Fibroblast of skin of scalp (primary cell): ENCODE measurements at regions not wholly inside any gene's neighbourhood (a gene's known extent, or its start where the extent isn't known, plus 50 kb on each side); places are given as distances from the start of the nearest gene placed in this dataset.

Source experiments
- DNase-seq: peaks from one replicate; pipeline ENCODE4 v3.0.0-alpha.2; 2013

DNA sequence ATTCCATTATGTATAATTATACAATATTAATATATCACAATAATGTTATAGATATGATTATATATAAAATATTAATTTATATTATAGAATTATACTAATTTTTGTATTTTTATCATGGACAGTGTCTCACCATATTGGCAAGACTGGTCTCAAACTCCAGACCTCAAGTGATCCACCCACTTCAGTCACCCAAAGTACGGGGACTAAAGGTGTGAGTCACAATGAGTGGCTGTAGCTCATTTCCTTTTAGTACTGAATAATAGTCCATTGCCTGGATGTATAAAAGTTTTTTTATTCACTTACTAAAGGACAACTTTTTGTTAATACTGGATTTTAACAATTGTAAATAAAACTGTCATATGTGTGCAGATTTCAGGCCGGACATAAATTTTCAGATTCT lies 417.6 kb upstream of the LINC00305 start:
- no peak for DNase-seq

DNA sequence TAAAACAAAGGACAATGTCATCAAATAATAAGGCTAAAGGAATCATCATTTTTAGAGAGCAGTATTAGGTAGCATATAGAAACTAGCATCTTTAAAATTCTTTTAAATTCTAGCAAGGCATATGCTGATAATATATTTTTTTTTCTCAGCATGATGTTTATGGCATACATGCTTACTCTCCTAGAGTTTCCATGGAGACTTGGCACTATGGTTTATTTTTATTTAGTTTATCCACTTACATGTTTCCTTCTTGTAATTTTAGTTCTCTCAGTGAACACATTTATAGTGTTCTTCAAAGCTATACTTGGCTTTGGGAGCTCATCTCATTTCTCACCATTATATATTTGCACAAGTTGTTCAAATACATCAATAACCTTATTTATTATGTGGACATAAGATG lies 413.8 kb upstream of the LINC00305 start:
- DNase-seq: no peak

DNA sequence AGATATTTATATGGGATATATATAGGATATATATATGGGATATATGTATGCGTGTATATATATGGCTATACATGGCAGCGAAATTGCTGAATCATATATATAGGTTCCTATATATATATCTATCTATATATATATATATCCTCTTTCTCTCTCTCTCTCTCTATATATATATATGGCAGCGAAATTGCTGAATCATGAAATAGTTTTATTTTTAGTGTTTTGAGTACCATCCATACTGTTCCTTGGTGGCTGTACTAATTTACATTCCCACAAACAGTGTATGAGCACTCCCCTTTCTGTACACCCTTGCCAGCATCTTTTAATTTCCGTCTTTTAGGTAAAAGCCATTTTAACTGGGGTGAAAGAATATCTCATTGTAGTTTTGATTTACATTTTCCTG lies 397.6 kb upstream of the LINC00305 start:
- DNase-seq: no peak

DNA sequence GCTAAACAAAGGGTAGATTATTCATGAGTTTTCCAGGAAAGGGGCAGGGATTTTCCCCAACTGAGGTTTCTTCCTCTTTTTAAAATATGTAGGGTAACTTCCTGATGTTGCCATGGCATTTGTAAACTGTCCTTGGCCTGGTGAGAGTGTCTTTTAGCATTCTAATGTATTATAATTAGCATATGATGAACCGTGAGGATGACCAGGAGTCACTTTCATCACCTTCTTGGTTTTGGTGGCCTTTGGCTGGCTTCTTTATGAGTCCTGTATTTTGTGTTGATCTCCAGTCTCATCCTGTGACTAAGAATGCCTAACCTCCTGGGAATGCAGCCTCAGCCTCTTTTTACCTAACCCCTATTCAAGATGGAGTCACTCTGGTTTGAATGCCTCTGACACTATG lies 391.0 kb upstream of the LINC00305 start:
- DNase-seq: no peak

DNA sequence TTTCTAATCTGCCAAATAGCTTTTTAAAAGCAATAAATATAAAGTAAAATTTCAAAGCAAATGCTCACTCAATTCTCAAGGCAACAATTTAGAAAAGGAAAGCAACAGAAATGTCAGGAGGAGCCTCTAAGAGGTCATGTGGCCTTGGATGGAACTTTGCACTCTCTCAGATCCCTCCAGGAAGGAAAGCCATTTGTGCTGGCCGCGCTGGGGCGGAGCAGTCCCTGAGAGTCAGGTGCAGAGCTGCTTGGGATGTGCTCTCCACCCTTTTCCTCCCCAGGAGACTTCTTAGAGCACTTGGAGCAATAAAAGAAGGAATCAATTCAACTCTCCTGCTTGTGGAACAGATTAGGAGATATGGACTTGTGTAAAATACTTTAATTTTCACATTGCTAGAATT lies 379.8 kb upstream of the LINC00305 start:
- DNase-seq: no peak

DNA sequence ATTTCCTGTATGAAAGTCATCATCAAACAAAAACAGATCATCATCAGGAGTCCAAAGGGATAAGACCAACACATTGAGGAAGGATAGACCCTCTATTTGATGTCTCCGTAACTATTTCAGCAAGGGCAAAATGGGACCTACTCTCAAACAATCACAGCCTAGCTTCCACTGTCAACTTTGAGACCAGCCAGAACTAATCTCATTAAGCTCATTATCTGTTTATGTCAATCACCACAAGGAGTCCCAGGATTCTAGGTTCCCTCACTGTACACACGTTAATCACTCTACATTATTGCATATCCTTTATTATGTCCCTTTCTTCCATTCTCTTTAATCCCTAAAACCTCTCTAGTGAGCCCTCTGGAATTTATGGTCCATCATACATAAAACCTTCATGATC lies 370.3 kb upstream of the LINC00305 start:
- DNase-seq: no peak

DNA sequence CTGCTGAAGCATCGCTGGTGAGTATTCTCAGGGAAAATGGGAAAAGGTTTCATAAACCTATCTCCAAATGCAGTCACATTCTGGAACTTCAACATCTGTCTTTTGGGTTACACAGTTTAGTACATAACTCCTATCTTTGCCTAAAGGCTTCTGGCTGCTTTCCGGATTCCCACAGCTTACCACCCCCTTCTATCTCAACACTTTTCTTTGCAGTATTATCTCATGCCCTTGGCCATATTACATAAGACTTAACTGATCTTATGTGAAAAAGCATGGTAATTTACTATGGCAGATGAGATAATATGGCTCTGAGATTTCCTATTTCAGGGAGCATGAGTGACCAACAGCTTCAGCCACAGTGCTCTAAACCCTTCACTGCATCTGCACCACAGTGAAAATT lies 369.3 kb upstream of the LINC00305 start:
- no peak for DNase-seq

DNA sequence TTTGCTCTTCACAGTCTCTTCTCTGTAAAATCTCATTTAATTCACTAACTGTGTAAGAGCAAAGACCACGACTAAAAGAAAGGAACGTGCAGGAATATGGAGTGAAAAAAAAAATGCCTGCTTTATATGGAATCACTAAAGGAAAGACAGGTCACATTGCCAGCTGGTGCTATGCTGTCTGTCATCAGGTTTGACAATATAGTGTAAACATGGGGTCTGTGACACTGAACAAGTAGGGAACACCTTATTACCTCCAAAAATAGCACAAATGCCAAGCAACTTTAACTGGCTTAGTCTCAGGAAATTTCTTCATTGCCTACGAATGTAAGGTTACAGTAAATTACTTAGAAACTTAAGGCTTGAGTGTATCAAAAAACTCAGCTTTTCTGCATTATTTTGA lies 364.5 kb upstream of the LINC00305 start:
- no peak for DNase-seq

DNA sequence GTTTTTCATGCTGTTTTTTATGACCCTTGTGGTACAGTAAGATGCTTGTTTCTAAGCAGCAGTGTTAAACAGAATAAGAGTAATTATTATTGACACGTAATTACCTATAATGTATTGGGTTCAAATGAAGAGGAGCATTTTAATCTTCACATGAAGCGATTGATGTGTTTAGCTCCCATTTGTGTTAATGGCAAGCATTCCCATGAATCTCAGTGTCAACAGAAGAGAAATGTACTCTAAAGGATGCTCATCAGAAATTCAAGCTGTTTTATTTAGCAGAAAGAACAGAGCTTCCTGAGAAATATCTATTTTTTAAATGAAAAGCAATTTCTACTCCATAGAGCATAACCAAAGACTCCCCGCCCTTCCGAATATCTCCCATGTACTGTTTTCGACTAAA lies 341.3 kb upstream of the LINC00305 start:
- DNase-seq: no peak

DNA sequence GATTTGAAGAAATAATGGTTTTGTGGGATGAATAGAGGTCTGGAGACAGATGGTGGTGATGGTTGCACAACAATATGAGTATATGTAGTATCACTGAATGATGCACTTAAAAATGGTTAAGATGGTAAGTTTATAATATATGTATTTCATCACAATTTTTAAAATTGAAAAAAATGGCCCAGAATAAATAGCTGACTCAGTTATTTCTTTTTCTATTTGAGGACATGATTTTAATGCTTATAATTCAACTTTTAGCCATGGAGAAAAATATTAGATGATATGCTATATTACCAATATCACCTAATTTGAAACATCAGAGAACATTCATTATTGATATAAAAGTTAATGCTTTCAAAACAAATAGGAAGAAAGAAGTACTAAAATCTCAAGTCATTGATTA lies 339.8 kb upstream of the LINC00305 start:
- DNase-seq: no peak

DNA sequence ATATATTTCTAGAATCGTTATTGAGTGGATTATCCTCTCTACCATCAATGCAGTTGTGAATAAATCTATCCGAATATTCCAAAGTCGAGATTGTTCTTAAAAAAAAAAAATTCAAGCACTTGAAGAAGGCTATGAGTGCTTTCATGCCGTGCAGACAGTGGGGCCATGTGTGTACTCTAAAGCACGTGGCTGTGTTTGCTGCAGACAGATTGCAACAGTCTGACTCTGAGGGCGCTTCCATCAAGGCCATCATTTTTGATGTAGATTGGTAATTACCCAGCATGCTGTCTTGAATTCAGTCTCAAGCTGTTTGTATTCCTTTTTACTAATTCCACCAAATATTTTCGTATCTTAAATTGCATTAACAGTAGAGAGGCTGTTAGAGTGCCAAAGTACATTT lies 325.9 kb upstream of the LINC00305 start:
- no peak for DNase-seq

DNA sequence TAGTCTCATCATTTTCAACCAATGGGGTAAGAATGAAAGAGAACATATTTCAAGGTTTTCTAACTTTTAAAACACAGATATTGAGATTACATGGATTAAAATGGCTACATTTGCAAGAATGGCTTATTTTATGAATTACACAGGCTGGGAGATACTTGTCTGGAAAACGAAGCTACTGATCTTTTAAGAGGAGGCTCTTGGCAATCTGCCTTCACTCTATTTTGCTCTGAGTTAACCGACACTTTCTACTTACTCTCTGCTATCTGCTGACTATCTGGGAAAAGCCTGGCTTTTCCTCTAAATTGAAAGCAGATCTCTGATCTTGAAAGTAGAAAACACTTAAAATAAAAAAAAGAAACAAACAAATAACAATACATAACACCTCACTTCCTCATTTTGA lies 325.4 kb upstream of the LINC00305 start:
- DNase-seq: no peak

DNA sequence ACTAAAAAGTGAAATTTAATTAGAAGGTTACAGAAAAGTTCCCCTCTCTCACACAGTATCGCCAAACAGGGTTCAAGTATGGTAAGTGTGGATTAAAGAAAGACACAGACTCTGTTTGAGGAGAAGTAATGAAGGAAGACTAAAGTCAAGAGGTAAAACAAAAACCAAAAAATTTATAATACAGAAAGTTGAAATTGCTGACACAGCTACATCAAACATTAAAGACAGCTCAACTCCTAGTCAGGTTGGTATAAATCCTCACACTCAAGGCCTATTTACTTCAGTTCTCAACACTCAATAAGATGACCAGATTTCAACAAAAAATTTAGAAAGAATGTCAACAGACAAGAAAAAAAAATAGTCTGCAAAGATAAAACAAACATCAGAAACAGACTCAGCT lies 300.5 kb upstream of the LINC00305 start:
- no peak for DNase-seq

DNA sequence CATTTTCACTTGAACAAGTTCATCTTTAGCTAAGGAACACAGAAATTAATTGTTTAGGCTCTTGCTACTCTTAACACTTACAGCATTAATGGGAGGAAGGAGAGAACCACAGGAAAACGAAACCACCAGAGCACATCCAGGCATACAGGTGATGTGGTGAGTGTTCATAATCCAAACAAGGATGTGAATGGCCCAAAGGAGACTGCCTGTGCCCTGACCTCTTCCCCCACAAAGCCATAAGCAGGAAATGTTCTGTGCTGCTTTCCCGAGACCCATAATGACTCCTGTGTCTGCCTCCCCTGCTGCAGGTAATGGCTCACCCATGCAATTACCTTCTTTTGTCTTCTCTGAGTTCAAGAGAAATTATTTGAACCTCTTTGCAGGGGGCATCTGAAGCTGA lies 295.9 kb upstream of the LINC00305 start:
- DNase-seq: no peak

DNA sequence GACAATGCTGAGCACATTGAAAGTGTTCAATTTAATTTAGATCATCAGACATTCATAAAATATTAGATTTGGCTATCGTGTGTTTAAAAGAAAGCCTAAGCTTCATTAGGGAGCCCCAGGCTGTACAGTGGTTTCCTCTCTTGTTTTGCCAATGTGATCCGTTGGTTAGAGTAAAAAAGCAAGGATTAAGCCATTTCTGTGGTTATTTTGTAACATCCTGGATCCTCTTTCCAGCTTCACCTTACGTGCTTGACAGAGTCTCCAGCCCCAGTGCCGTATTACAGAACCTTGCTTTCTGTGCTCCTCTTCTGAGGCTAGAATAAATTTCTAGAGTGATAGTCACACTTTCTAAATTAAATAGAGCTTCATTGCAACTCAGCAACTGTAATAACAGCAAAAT lies 289.3 kb upstream of the LINC00305 start:
- no peak for DNase-seq

DNA sequence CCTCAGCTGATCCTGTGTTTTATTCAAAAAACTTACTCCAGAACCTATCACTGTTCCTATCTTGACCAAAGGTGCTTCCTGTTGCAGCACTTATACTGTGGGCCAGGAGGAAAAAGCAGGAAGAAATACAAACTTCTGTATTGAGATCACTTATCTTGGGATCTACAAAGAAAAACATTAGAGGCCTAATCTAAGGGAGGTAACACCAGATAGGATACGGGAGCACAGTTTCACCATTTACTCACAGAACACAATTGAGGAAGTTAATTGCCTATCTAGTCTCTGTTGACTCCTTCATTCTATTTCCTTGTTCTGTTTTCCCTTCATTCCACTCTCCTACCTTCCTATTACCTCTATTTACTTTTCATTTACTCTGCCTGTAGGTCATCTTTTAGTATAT lies 287.2 kb upstream of the LINC00305 start:
- DNase-seq: no peak

DNA sequence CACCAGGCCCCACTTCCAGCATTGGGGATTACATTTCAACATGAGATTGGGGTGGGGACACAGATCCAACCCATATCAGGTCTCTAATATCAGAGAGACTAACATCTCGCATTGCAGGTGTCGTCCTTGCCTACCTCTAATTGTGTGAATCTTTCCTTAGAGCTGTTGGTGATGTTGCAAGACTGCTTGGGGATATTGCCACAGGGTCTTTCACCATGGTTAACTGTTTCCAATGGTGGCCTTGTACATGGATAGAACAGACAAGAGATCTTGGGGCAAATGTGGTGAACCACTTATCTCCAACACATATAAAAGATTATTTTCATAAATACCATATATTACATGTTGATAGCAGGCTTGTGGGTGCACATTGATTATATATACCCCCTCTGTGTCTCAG lies 270.3 kb upstream of the LINC00305 start:
- no peak for DNase-seq

DNA sequence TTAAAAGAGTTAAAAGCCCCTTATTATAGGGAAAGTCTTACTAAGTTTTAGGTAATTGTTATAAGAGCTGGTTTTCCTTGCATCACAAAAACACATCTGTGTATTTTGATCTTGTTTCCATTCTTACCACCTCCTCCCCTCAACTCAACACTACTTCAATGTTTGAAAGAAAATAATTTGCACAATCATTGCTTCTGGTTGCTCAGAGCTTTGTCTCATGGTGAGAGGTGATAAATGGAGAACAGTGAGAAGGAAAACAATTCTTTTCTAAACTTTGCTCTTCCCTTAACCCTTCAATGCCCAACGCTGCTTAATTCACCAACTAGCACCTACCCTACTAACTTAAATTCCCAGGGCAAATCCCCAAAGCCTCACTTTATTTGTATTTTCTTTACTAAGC lies 268.1 kb upstream of the LINC00305 start:
- no peak for DNase-seq

DNA sequence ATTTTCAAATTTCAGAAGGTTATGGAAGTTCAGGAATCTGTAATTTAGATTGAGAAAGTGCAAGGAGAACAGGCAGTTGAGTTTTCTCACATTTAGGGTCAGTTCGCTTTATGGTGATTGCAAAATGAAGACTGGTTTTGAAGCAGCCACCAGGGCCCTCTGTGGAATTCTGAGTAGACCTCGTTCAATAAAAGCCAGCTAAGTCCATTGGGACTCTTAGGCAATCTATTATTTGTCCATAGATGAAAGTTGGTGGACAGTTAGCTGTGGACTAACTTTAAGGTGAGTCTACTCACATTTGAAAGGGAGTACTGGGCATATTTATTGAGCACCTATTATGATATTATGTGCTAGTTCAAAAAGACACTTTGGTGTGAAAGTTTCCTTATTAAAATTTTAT lies 266.3 kb upstream of the LINC00305 start:
- DNase-seq: no peak

DNA sequence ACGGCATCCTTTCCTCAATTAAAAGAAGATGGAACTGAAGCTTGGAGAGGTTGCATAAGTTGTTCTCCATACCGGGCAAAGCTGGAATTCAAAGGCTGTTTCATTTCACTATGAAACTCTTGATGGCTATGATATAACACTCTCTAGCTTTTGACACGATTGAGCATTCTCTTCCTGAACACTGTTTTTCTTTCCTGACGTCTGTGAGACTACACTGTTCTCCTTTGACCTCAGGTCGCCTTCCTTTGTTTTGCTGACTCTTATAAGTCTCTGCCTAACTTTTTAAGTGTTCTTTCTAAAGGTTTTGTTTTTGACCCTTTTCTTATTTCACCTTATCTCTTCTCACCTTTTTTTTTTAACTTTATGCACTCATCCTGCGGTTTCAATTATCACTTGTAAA lies 261.8 kb upstream of the LINC00305 start:
- DNase-seq: no peak

DNA sequence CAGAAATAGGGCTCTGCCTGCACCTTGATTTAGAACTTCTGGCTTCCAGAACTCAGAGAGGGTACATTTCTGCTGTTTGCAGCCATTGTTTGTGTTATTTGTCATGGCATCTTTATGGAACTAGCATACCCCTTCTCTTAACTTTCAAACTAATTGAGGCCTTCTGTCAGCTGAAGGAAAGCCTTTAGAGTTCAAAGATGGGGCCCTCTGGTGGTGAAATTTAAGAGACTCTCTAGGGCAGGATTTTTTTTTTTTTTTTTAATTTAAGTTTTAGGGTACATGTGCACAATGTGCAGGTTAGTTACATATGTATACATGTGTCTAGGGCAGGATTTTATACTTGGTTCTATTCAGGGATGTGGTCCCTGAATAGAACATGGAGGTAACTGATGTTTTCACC lies 260.6 kb upstream of the LINC00305 start:
- peak; percentile 56 for DNase-seq

DNA sequence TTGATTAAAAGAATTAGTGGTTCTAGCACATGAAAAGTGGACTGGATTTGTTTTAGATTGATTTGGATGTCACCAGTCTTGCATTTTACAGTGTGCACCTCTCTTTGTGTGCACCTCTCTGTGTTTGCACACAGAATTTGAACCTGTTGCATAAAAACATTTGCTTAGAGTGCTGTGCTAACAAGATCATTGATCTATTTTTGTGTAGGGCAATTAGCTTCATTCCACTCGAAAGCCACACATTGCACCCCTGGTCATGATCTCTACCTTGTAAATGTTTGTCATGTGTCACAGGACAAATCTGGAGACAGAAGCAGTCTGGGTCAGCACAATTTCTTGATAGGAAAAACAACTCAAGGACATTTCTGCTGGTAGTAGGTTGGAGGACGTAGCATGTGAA lies 258.7 kb upstream of the LINC00305 start:
- no peak for DNase-seq

DNA sequence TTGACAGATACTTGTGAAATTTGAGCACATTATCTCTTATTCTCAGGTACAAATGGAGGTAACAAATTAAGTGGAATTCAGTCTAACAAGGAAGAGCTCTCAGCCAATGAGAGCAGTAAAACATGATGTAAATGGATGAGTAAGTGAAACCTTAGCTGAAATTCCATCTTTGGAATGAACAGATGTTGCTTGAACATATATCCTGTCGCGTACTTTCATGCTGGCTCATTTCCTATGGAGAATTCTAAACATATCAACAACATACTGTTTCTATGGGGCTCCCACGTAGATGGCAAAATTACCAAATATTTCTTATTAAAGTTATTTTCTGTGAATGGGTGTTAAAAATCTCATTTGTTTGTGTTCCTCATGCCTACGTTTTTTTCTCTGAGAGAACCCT lies 256.3 kb upstream of the LINC00305 start:
- DNase-seq: peak; percentile 79

DNA sequence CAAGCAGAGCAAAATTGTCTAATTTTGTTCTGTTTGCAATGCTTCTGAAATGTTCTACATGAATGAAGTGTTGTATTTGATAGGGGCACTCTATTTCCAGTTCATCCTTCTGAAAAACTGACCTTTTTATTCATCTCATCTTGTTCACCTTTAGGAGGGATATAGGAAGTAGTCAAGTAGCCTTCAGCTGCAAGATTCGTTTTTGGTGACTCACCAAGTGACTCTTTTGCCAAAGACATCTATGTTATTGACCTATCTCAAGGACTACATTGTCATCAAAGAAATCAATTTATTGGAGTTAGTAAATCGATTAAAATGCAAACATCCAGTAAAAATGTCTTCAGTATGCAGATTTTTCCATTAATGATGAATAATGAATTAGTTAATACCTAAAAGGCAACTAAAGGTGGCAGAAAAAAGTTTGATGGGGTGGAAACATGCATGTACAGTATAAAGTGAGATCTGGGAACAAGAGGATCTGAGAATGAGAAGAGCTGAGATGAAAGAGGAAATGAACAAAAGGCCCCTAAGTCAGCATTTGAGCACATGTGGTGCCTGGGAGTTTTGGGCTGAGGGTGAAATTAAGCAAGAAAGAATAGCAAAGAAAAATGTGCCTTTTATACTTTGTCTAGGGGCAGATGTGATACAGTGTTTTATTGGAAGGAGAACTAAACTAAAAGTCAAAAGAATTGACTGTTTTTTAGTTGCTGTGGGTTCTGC lies 255.1 kb upstream of the LINC00305 start:
- DNase-seq: no peak

DNA sequence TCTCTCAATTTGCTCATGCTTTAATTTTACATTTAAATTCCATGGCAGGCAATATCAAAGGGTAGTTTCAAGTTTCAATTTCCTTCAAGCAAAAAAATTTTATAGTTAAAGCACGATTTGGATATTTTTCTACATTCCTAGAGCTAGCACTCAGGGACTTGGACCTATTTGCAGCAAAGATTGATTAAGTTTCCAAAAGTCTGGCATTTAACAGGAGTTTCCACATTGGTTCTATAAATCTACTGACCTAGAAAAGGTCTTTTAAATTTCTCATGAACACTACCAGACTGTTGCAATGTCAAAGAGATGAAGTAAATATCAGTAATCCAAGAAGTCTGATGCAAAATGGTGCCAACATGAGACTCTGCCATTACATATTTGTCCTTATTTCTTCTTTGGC lies 253.7 kb upstream of the LINC00305 start:
- no peak for DNase-seq
